Stimulated activated CD4-positive, alpha-beta T cell treated with anti-CD3 and anti-CD28 coated beads, Interleukin-1b, Interleukin-23, amount 100 ng/mL, for 4 hours (primary cell): ENCODE measurements at regions not wholly inside any gene's neighbourhood (a gene's known extent, or its start where the extent isn't known, plus 50 kb on each side); places are given as distances from the start of the nearest gene placed in this dataset.

Experiments used
- DNase-seq, 2 donors: peaks; one replicate each; pipeline ENCODE4 v3.0.0-alpha.2; 2020; ENCODE audit warnings: low read depth in 2 of 2

- no peak for DNase-seq
Measured at GRCh38 chr5:1939256-1939655, 56.5 kb upstream of the IRX4 start.

- DNase-seq: no peak
Measured at GRCh38 chr5:1938310-1939000, 55.7 kb upstream of the IRX4 start.

DNA sequence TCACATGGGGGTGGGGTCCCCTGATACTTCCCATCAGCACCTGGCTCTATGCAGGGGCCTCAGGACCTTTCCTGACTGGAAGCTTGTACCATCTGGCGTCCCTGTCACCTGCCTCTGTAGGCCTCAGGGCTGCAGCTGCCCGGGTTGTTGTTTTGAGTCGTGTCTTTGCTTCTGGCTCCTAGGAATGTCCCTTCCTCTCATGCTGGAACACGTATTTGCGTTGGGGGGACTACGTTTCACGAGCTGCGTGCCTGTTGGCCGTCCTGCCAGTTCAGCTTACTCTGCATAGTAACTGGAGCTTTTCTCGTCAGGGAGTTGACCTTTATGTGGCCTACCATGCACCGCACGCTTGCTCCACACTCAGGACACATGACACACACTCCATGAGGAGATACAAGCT lies 54.9 kb upstream of the IRX4 start:
- DNase-seq: no peak

DNA sequence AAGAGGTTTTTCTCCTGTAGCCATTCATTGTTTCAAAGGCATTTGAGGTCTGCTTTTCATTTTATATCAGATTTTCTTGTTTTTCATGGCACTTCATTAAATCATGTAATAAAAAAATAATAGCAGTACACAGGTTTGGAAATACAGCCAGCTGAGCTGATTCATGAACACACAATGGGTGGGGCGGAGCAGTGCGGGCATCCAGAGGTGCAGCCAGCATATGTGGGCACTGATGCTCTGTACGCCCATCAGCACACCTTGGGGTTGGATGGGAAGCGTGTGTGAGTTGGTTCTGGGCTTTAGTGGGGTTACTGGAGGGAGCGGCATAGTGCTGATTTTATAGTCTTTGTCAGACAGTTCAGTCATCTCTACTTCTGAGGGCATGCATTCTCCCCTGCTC lies 54.2 kb upstream of the IRX4 start:
- DNase-seq: no peak

DNA sequence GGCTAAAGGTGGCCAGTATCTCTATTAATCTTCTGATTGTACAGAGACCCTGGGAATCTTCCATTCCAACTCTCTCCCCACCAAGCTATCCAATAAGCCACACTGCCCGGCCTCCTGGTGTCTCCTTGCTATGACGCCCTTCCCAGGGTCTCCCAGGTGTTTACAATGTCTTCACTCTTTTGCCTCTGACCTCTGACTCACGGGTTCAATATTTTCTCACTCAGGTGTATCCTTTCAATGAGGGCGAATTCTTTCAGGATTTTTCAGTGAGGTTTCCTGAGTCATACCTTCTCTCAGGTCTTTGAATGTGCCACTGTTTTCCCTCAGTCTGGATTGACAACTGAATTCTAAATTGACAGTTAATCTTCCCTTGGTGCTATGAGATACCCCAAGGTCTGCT lies 53.7 kb upstream of the IRX4 start:
- DNase-seq: no peak

DNA sequence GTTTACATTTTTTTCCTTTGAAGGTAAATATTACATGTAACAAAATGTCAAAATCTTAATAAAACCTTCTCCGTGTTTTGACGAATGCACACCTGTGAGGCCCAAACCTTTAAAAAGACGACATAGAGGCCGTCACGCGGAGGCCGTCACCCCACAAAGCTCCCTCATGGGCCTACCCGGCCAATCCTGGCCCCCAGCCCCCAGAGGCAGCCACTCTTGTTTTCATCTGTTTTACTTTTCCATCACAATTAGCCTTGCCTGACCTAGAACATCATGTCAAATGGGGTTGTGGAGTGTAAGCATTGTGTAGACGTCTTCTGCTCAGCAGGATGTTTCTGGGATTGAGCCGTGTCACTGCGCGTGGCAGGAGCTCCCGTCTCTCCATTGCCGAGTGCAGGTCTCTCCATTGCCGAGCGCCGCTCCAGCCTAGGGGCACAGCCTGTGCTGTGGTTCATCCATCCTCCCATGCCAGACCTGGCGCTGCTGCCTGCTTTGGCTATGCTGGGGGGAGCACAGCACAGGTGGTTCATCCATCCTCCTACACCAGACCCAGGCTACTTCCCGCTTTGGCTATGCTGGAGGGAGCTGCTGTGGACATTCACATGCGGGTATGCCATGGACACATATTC lies 52.2 kb upstream of the IRX4 start:
- no peak for DNase-seq

- DNase-seq: no peak
Measured at GRCh38 chr5:1934056-1934394, 51.3 kb upstream of the IRX4 start.

DNA sequence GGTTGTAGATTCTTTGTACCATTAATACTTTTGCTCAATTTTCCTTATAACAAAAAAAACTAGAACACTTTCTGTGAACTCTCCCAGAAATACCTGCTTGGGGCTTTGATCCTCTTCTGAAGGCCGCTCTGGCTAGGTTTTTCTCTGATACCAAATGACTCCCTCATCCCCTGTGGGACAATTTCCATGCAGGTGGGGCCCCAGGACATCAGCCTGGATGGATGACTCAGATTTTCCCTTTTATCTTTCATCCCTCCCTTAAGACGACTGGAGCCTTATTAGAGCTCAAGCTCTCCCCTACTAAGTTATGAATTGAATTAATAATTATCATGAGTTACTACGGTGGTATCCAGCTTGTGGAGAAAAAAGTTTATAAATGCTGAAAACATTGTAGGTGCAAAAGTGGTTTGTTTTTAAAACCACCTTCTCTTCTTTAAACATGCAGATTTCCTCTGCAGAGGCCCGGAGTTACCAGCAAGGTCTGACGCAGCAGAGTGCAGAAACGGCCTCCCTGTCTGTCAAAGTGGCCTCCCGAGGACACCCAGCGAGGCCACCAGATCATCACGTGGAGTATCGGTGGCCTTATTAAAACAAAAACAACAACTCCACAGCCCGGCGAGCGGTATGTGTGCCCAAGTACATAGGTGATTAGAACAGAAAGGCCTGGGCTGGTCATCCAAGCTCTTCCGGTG lies 50.8 kb upstream of the IRX4 start:
- no peak for DNase-seq
